HCT116 (cell line): ENCODE measurements at regions not wholly inside any gene's neighbourhood (a gene's known extent, or its start where the extent isn't known, plus 50 kb on each side); places are given as distances from the start of the nearest gene placed in this dataset.

ENCODE experiments used
- ATAC-seq: fragments of 200-7000 bp; cut with Tn5 transposase; 2 replicates; pipeline ENCODE4 v1.9.1; 2020; ENCODE audit warnings: mild to moderate bottlenecking, moderate library complexity
- BruUV-seq: library from RNA; stranded (reverse); fragments of 400-500 nt; replicated peaks from 2 replicates; lab custom pipeline; 2021; lab: Mats Ljungman, UMichigan
- CTCF ChIA-PET: fragments of 300-600 bp; sonication (Branson Sonifier 250); formaldehyde crosslinking; loops from one replicate; lab custom pipeline; 2021; ENCODE audit warnings: antibody characterized with exemption; lab: Charles Lee
- POLR2A ChIA-PET: fragments of 300-600, 350-600 bp; sonication (Branson Sonifier 250); formaldehyde crosslinking; loops from one replicate; lab custom pipeline; 2021; ENCODE audit warnings: antibody characterized with exemption; lab: Charles Lee
- RAD21 ChIA-PET, 2 experiments: fragments of 300-600 bp; sonication (Branson Sonifier 250); formaldehyde crosslinking; loops; one replicate each; lab custom pipeline; 2023; ENCODE audit warnings: low total read pairs in 2 of 2; ENCODE audit not compliant: uncharacterized antibody in 2 of 2, unreplicated experiment in 2 of 2, low non-redundant PET in 1 of 2; lab: Charles Lee
- DNase-seq: peaks from one replicate; pipeline ENCODE4 v3.0.0-alpha.2; 2010; ENCODE audit warnings: low read depth, low spot score
- H2AFZ ChIP-seq: fragments of 200-600 bp; shearing (Covaris generic), sonication (generic); 2 replicates; pipeline ENCODE4 v1.6.1; 2017; ENCODE audit warnings: low read depth, mixed run types, mixed read lengths, antibody characterized with exemption, low read length; ENCODE audit not compliant: poor library complexity, severe bottlenecking
- H3K27ac ChIP-seq: 2 replicates; pipeline ENCODE4 v1.5.1; 2012; ENCODE audit warnings: low read depth, low read length
- H3K27me3 ChIP-seq: fragments of 200-600 bp; sonication (generic); 2 replicates; pipeline ENCODE4 v1.6.1; 2016; ENCODE audit warnings: mixed run types, low read length, mixed read lengths; ENCODE audit not compliant: insufficient read depth
- H3K36me3 ChIP-seq, 2 experiments: fragments of 200-500 bp in 1 of 2; fragments of 200-600 bp in 1 of 2; sonication (Bioruptor generic) in 1 of 2; sonication (generic) in 1 of 2; 2 replicates each; pipeline versions ENCODE4 v1.5.1 to v1.6.1; 2014 to 2016; ENCODE audit warnings: low read length in 2 of 2, inconsistent platforms in 1 of 2, mixed read lengths in 1 of 2, mixed run types in 1 of 2; ENCODE audit not compliant: insufficient read depth in 2 of 2, control insufficient read depth in 1 of 2
- H3K4me1 ChIP-seq, 2 experiments: fragments of 200-600 bp in 1 of 2; sonication (generic) in 1 of 2; 2 replicates each; pipeline versions ENCODE4 v1.5.1 to v1.6.1; 2012 to 2017; ENCODE audit warnings: low read length in 2 of 2, inconsistent platforms in 1 of 2, mild to moderate bottlenecking in 1 of 2, mixed read lengths in 1 of 2, mixed run types in 1 of 2, moderate library complexity in 1 of 2; ENCODE audit not compliant: insufficient read depth in 2 of 2, control insufficient read depth in 1 of 2
- H3K4me2 ChIP-seq: fragments of 200-600 bp; sonication (generic); 2 replicates; pipeline ENCODE4 v1.6.1; 2017; ENCODE audit warnings: mixed run types, low read length, mixed read lengths
- H3K4me3 ChIP-seq, 2 experiments: fragments of 200-600 bp in 1 of 2; sonication (generic) in 1 of 2; replicated peaks in 1 of 2; 2 replicates each; pipeline ENCODE4 v1.5.1; 2011 to 2016; ENCODE audit warnings: low read length in 2 of 2, control low read depth in 1 of 2, low read depth in 1 of 2, mild to moderate bottlenecking in 1 of 2, mixed read lengths in 1 of 2, mixed run types in 1 of 2
- H3K79me2 ChIP-seq: fragments of 200-600 bp; sonication (generic); 2 replicates; pipeline ENCODE4 v1.6.1; 2017; ENCODE audit warnings: mild to moderate bottlenecking, mixed run types, low read length, moderate library complexity, mixed read lengths; ENCODE audit not compliant: insufficient read depth
- H3K9ac ChIP-seq: fragments of 200-600 bp; sonication (generic); 2 replicates; pipeline ENCODE4 v1.6.1; 2016; ENCODE audit warnings: low read length, mixed read lengths
- H3K9me2 ChIP-seq: fragments of 200-600 bp; sonication (generic), shearing (Covaris generic); 2 replicates; pipeline ENCODE4 v1.6.1; 2017; ENCODE audit warnings: mixed run types, mild to moderate bottlenecking, moderate library complexity; ENCODE audit not compliant: insufficient read depth
- H3K9me3 ChIP-seq, 2 experiments: fragments of 200-500 bp in 1 of 2; fragments of 200-600 bp in 1 of 2; sonication (Bioruptor generic) in 1 of 2; sonication (generic) in 1 of 2; 2 replicates each; pipeline ENCODE4 v1.6.1; 2014 to 2017; ENCODE audit warnings: low read length in 2 of 2, mixed read lengths in 2 of 2, inconsistent platforms in 1 of 2, low read depth in 1 of 2, mild to moderate bottlenecking in 1 of 2, mixed run types in 1 of 2, moderate library complexity in 1 of 2; ENCODE audit not compliant: control insufficient read depth in 1 of 2, insufficient read depth in 1 of 2
- H4K20me1 ChIP-seq: fragments of 200-600 bp; sonication (generic), shearing (Covaris generic); 2 replicates; pipeline ENCODE4 v1.6.1; 2017; ENCODE audit warnings: mixed run types, mild to moderate bottlenecking, moderate library complexity; ENCODE audit not compliant: insufficient read depth
- ATF3 ChIP-seq: IDR thresholded peaks from 2 replicates; pipeline ENCODE4 v1.6.1; 2012
- CEBPB ChIP-seq: IDR thresholded peaks from 2 replicates; pipeline ENCODE4 v1.6.1; 2012; ENCODE audit warnings: low read depth
- EGR1 ChIP-seq: IDR thresholded peaks from 2 replicates; pipeline ENCODE4 v1.6.1; 2012; ENCODE audit warnings: low read depth
- ELF1 ChIP-seq: IDR thresholded peaks from 2 replicates; pipeline ENCODE4 v1.6.1; 2012; ENCODE audit warnings: low read depth, borderline replicate concordance
- FOSL1 ChIP-seq: IDR thresholded peaks from 2 replicates; pipeline ENCODE4 v1.6.1; 2012; ENCODE audit warnings: low read depth
- JUND ChIP-seq: IDR thresholded peaks from 2 replicates; pipeline ENCODE4 v1.6.1; 2012
- MAX ChIP-seq: IDR thresholded peaks from 2 replicates; pipeline ENCODE4 v1.6.1; 2012
- POLR2AphosphoS5 ChIP-seq: IDR thresholded peaks from 2 replicates; pipeline ENCODE4 v1.6.1; 2011; ENCODE audit warnings: mild to moderate bottlenecking, low read depth, low read length, moderate library complexity
- RAD21 ChIP-seq: IDR thresholded peaks from 2 replicates; pipeline ENCODE4 v1.6.1; 2012; ENCODE audit warnings: low read depth, mild to moderate bottlenecking
- REST ChIP-seq: IDR thresholded peaks from 2 replicates; pipeline ENCODE4 v1.6.1; 2012; ENCODE audit warnings: low read depth
- SIN3A ChIP-seq: IDR thresholded peaks from 2 replicates; pipeline ENCODE4 v1.6.1; 2012; ENCODE audit warnings: low read depth
- SP1 ChIP-seq: IDR thresholded peaks from 2 replicates; pipeline ENCODE4 v1.6.1; 2012; ENCODE audit warnings: low read depth
- TCF7L2 ChIP-seq: IDR thresholded peaks from 2 replicates; pipeline ENCODE4 v1.7.0; 2011; ENCODE audit warnings: borderline replicate concordance, inconsistent platforms; ENCODE audit not compliant: insufficient read depth, insufficient read length; ENCODE audit errors: extremely low read depth
- intact Hi-C: fragments of 100-400 bp; cut with micrococcal nuclease; formaldehyde crosslinking; loops from 2 replicates; pipeline ENCODE4 v1.10.0; 2022
- TF ChIP-seq, protein P1 (sequence below): IDR thresholded peaks from 2 replicates; pipeline ENCODE4 v1.6.1; 2011; ENCODE audit warnings: mild to moderate bottlenecking, low read length, moderate library complexity; ENCODE audit not compliant: insufficient replicate concordance; ENCODE audit errors: extremely low read depth

GRCh38 chr5:5971203-5971602 lies 407.1 kb downstream of the MED10 start:
- intact Hi-C loops: no loop called here
- Histone ChIP-seq H3K4me1 (no peaks in the 10 kb centered on the region), H3K27ac (no peak overlapping the region), H3K36me3 (no peaks in the 10 kb centered on the region), H3K9me2 (no peaks in the 10 kb centered on the region), H3K4me2 (no peak overlapping the region), H3K4me3 (no peak overlapping the region), H3K9me3 (no peaks in the 10 kb centered on the region; a peak in 1 of 4 replicates), H4K20me1 (no peaks in the 10 kb centered on the region), H2AFZ (no peak overlapping the region), H3K27me3 (no peaks in the 10 kb centered on the region), H3K79me2 (no peaks in the 10 kb centered on the region), H3K9ac (no peak overlapping the region)
- ATAC-seq: no peak
- no peak for TF ChIP-seq JUND
- no peak for TF ChIP-seq TCF7L2
- no peak for TF ChIP-seq RAD21
- TF ChIP-seq, protein P1, sequence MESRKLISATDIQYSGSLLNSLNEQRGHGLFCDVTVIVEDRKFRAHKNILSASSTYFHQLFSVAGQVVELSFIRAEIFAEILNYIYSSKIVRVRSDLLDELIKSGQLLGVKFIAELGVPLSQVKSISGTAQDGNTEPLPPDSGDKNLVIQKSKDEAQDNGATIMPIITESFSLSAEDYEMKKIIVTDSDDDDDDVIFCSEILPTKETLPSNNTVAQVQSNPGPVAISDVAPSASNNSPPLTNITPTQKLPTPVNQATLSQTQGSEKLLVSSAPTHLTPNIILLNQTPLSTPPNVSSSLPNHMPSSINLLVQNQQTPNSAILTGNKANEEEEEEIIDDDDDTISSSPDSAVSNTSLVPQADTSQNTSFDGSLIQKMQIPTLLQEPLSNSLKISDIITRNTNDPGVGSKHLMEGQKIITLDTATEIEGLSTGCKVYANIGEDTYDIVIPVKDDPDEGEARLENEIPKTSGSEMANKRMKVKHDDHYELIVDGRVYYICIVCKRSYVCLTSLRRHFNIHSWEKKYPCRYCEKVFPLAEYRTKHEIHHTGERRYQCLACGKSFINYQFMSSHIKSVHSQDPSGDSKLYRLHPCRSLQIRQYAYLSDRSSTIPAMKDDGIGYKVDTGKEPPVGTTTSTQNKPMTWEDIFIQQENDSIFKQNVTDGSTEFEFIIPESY: no peak
- no peak for TF ChIP-seq POLR2AphosphoS5
- TF ChIP-seq REST: no peak
- no peak for TF ChIP-seq ATF3
- TF ChIP-seq CEBPB: no peak
- no peak for TF ChIP-seq SP1
- TF ChIP-seq MAX: no peak
- TF ChIP-seq ELF1: no peak
- no peak for TF ChIP-seq SIN3A
- TF ChIP-seq FOSL1: no peak
- TF ChIP-seq EGR1: no peak
- DNase-seq: no peak
- CTCF ChIA-PET: no interaction called here
- POLR2A ChIA-PET: no interaction called here
- RAD21 ChIA-PET: no interaction called here
- no TSS peak for BruUV-seq
